ENCODE measurements at regions not wholly inside any gene's neighbourhood (a gene's known extent, or its start where the extent isn't known, plus 50 kb on each side); places are given as distances from the start of the nearest gene placed in this dataset.

- H3K4me1 ChIP-seq = peaks cover 11% of the 10 kb centered on the region
- intact Hi-C loops (cut with micrococcal nuclease) = no loop called here
- H3K4me3 ChIP-seq = no peak overlapping the region
- no peak for DNase-seq
- no peaks in the 10 kb centered on the region for H3K9me3 ChIP-seq (replicated peaks)
- H3K27ac ChIP-seq (replicated peaks) = no peak overlapping the region
- no peaks in the 10 kb centered on the region for H3K36me3 ChIP-seq
- peaks cover 17% of the 10 kb centered on the region for H3K27me3 ChIP-seq (ENCODE audit: low read depth)
- TF ChIP-seq CTCF (IDR thresholded peaks at IDR 0.05; ENCODE audit: borderline replicate concordance) = no peak
Observed at GRCh38 chr1:101307985-101308689, 71.3 kb downstream of the S1PR1 start.

- Histone ChIP-seq H3K36me3 (no peaks in the 10 kb centered on the region), H3K4me3 (peak overlapping the region; percentile 60), H3K27me3 (ENCODE audit: low read depth) (peaks cover 17% of the 10 kb centered on the region), H3K9me3 (replicated peaks) (no peaks in the 10 kb centered on the region), H3K4me1 (peaks cover 11% of the 10 kb centered on the region), H3K27ac (replicated peaks) (no peak overlapping the region)
- intact Hi-C loops (cut with micrococcal nuclease) = no loop called here
- DNase-seq = no peak
- no peak for TF ChIP-seq CTCF (IDR thresholded peaks at IDR 0.05; ENCODE audit: borderline replicate concordance)
Observed at GRCh38 chr1:101308935-101309333, 72.1 kb downstream of the S1PR1 start.

- DNase-seq = peak; percentile 25
- intact Hi-C loops (cut with micrococcal nuclease) = no loop called here
- Histone ChIP-seq H3K36me3 (no peaks in the 10 kb centered on the region), H3K4me1 (peaks cover 11% of the 10 kb centered on the region), H3K4me3 (peak overlapping the region; percentile 60), H3K27ac (replicated peaks) (no peak overlapping the region), H3K27me3 (ENCODE audit: low read depth) (peaks cover 17% of the 10 kb centered on the region), H3K9me3 (replicated peaks) (no peaks in the 10 kb centered on the region)
- peak; percentile 87 for TF ChIP-seq CTCF (IDR thresholded peaks at IDR 0.05; ENCODE audit: borderline replicate concordance)
Observed at GRCh38 chr1:101309334-101310311, 72.8 kb downstream of the S1PR1 start.

- no peak overlapping the region for H3K27ac ChIP-seq (replicated peaks)
- peaks cover 11% of the 10 kb centered on the region for H3K4me1 ChIP-seq
- intact Hi-C loops (cut with micrococcal nuclease) = no loop called here
- DNase-seq = no peak
- no peak for TF ChIP-seq CTCF (IDR thresholded peaks at IDR 0.05; ENCODE audit: borderline replicate concordance)
- H3K9me3 ChIP-seq (replicated peaks) = no peaks in the 10 kb centered on the region
- no peaks in the 10 kb centered on the region for H3K36me3 ChIP-seq
- no peak overlapping the region for H3K4me3 ChIP-seq
- H3K27me3 ChIP-seq (ENCODE audit: low read depth) = peaks cover 22% of the 10 kb centered on the region
Observed at GRCh38 chr1:101310506-101310905, 73.7 kb downstream of the S1PR1 start.

- TF ChIP-seq CTCF (IDR thresholded peaks at IDR 0.05; ENCODE audit: borderline replicate concordance) = no peak
- no peaks in the 10 kb centered on the region for H3K9me3 ChIP-seq (replicated peaks)
- H3K36me3 ChIP-seq = no peaks in the 10 kb centered on the region
- DNase-seq = no peak
- no peak overlapping the region for H3K27ac ChIP-seq (replicated peaks)
- H3K4me1 ChIP-seq = peaks cover 11% of the 10 kb centered on the region
- peaks cover 29% of the 10 kb centered on the region for H3K27me3 ChIP-seq (ENCODE audit: low read depth)
- H3K4me3 ChIP-seq = no peak overlapping the region
- intact Hi-C loops (cut with micrococcal nuclease) = no loop called here
Observed at GRCh38 chr1:101311146-101311920, 74.5 kb downstream of the S1PR1 start.
